OCI-LY3 (cell line): ENCODE measurements at regions not wholly inside any gene's neighbourhood (a gene's known extent, or its start where the extent isn't known, plus 50 kb on each side); places are given as distances from the start of the nearest gene placed in this dataset.

Experiments
- EZH2phosphoT487 ChIP-seq: fragments of 200-600 bp; shearing (Covaris generic); IDR thresholded peaks from 2 replicates; pipeline ENCODE4 v1.6.1; 2018; ENCODE audit warnings: antibody characterized with exemption, mixed run types, low read depth
- TF ChIP-seq, protein P1 (sequence below): fragments of 200-600, 300-600 bp; sonication (generic); IDR thresholded peaks from 2 replicates; pipeline ENCODE4 v1.5.1; 2014; ENCODE audit warnings: antibody characterized with exemption, low read length, low read depth

GRCh38 chr10:124342821-124343170 is 75.9 kb downstream of the OAT start:
- TF ChIP-seq, protein P1, sequence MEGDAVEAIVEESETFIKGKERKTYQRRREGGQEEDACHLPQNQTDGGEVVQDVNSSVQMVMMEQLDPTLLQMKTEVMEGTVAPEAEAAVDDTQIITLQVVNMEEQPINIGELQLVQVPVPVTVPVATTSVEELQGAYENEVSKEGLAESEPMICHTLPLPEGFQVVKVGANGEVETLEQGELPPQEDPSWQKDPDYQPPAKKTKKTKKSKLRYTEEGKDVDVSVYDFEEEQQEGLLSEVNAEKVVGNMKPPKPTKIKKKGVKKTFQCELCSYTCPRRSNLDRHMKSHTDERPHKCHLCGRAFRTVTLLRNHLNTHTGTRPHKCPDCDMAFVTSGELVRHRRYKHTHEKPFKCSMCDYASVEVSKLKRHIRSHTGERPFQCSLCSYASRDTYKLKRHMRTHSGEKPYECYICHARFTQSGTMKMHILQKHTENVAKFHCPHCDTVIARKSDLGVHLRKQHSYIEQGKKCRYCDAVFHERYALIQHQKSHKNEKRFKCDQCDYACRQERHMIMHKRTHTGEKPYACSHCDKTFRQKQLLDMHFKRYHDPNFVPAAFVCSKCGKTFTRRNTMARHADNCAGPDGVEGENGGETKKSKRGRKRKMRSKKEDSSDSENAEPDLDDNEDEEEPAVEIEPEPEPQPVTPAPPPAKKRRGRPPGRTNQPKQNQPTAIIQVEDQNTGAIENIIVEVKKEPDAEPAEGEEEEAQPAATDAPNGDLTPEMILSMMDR: no peak
- TF ChIP-seq EZH2phosphoT487: no peak
